Loucy (cell line): ENCODE measurements at regions not wholly inside any gene's neighbourhood (a gene's known extent, or its start where the extent isn't known, plus 50 kb on each side); places are given as distances from the start of the nearest gene placed in this dataset.

ENCODE experiments used
- CTCF ChIP-seq: fragments of 200-600 bp; sonication (generic); conservative IDR thresholded peaks from 2 replicates; pipeline ENCODE4 v1.5.1; 2014; ENCODE audit warnings: mild to moderate bottlenecking, antibody characterized with exemption, low read length
- EZH2phosphoT487 ChIP-seq: fragments of 200-600 bp; IDR thresholded peaks from 2 replicates; pipeline ENCODE4 v1.6.1; 2018; ENCODE audit warnings: antibody characterized with exemption, mild to moderate bottlenecking, moderate library complexity, borderline replicate concordance

GRCh38 chr2:75289771-75290170, 90.5 kb upstream of the TACR1 start:
- TF ChIP-seq CTCF (no peak), EZH2phosphoT487 (no peak)
